HCT116 (cell line): ENCODE measurements at regions not wholly inside any gene's neighbourhood (a gene's known extent, or its start where the extent isn't known, plus 50 kb on each side); places are given as distances from the start of the nearest gene placed in this dataset.

ENCODE experiments used
- ATAC-seq: fragments of 200-7000 bp; cut with Tn5 transposase; 2 replicates; pipeline ENCODE4 v1.9.1; 2020; ENCODE audit warnings: mild to moderate bottlenecking, moderate library complexity
- BruUV-seq: library from RNA; stranded (reverse); fragments of 400-500 nt; replicated peaks from 2 replicates; lab custom pipeline; 2021; lab: Mats Ljungman, UMichigan
- CTCF ChIA-PET: fragments of 300-600 bp; sonication (Branson Sonifier 250); formaldehyde crosslinking; loops from one replicate; lab custom pipeline; 2021; ENCODE audit warnings: antibody characterized with exemption; lab: Charles Lee
- POLR2A ChIA-PET: fragments of 300-600, 350-600 bp; sonication (Branson Sonifier 250); formaldehyde crosslinking; loops from one replicate; lab custom pipeline; 2021; ENCODE audit warnings: antibody characterized with exemption; lab: Charles Lee
- RAD21 ChIA-PET, 2 experiments: fragments of 300-600 bp; sonication (Branson Sonifier 250); formaldehyde crosslinking; loops; one replicate each; lab custom pipeline; 2023; ENCODE audit warnings: low total read pairs in 2 of 2; ENCODE audit not compliant: uncharacterized antibody in 2 of 2, unreplicated experiment in 2 of 2, low non-redundant PET in 1 of 2; lab: Charles Lee
- DNase-seq: peaks from one replicate; pipeline ENCODE4 v3.0.0-alpha.2; 2010; ENCODE audit warnings: low read depth, low spot score
- H2AFZ ChIP-seq: fragments of 200-600 bp; shearing (Covaris generic), sonication (generic); 2 replicates; pipeline ENCODE4 v1.6.1; 2017; ENCODE audit warnings: low read depth, mixed run types, mixed read lengths, antibody characterized with exemption, low read length; ENCODE audit not compliant: poor library complexity, severe bottlenecking
- H3K27ac ChIP-seq: 2 replicates; pipeline ENCODE4 v1.5.1; 2012; ENCODE audit warnings: low read depth, low read length
- H3K27me3 ChIP-seq: fragments of 200-600 bp; sonication (generic); 2 replicates; pipeline ENCODE4 v1.6.1; 2016; ENCODE audit warnings: mixed run types, low read length, mixed read lengths; ENCODE audit not compliant: insufficient read depth
- H3K36me3 ChIP-seq, 2 experiments: fragments of 200-500 bp in 1 of 2; fragments of 200-600 bp in 1 of 2; sonication (Bioruptor generic) in 1 of 2; sonication (generic) in 1 of 2; 2 replicates each; pipeline versions ENCODE4 v1.5.1 to v1.6.1; 2014 to 2016; ENCODE audit warnings: low read length in 2 of 2, inconsistent platforms in 1 of 2, mixed read lengths in 1 of 2, mixed run types in 1 of 2; ENCODE audit not compliant: insufficient read depth in 2 of 2, control insufficient read depth in 1 of 2
- H3K4me1 ChIP-seq, 2 experiments: fragments of 200-600 bp in 1 of 2; sonication (generic) in 1 of 2; 2 replicates each; pipeline versions ENCODE4 v1.5.1 to v1.6.1; 2012 to 2017; ENCODE audit warnings: low read length in 2 of 2, inconsistent platforms in 1 of 2, mild to moderate bottlenecking in 1 of 2, mixed read lengths in 1 of 2, mixed run types in 1 of 2, moderate library complexity in 1 of 2; ENCODE audit not compliant: insufficient read depth in 2 of 2, control insufficient read depth in 1 of 2
- H3K4me2 ChIP-seq: fragments of 200-600 bp; sonication (generic); 2 replicates; pipeline ENCODE4 v1.6.1; 2017; ENCODE audit warnings: mixed run types, low read length, mixed read lengths
- H3K4me3 ChIP-seq, 2 experiments: fragments of 200-600 bp in 1 of 2; sonication (generic) in 1 of 2; replicated peaks in 1 of 2; 2 replicates each; pipeline ENCODE4 v1.5.1; 2011 to 2016; ENCODE audit warnings: low read length in 2 of 2, control low read depth in 1 of 2, low read depth in 1 of 2, mild to moderate bottlenecking in 1 of 2, mixed read lengths in 1 of 2, mixed run types in 1 of 2
- H3K79me2 ChIP-seq: fragments of 200-600 bp; sonication (generic); 2 replicates; pipeline ENCODE4 v1.6.1; 2017; ENCODE audit warnings: mild to moderate bottlenecking, mixed run types, low read length, moderate library complexity, mixed read lengths; ENCODE audit not compliant: insufficient read depth
- H3K9ac ChIP-seq: fragments of 200-600 bp; sonication (generic); 2 replicates; pipeline ENCODE4 v1.6.1; 2016; ENCODE audit warnings: low read length, mixed read lengths
- H3K9me2 ChIP-seq: fragments of 200-600 bp; sonication (generic), shearing (Covaris generic); 2 replicates; pipeline ENCODE4 v1.6.1; 2017; ENCODE audit warnings: mixed run types, mild to moderate bottlenecking, moderate library complexity; ENCODE audit not compliant: insufficient read depth
- H3K9me3 ChIP-seq, 2 experiments: fragments of 200-500 bp in 1 of 2; fragments of 200-600 bp in 1 of 2; sonication (Bioruptor generic) in 1 of 2; sonication (generic) in 1 of 2; 2 replicates each; pipeline ENCODE4 v1.6.1; 2014 to 2017; ENCODE audit warnings: low read length in 2 of 2, mixed read lengths in 2 of 2, inconsistent platforms in 1 of 2, low read depth in 1 of 2, mild to moderate bottlenecking in 1 of 2, mixed run types in 1 of 2, moderate library complexity in 1 of 2; ENCODE audit not compliant: control insufficient read depth in 1 of 2, insufficient read depth in 1 of 2
- H4K20me1 ChIP-seq: fragments of 200-600 bp; sonication (generic), shearing (Covaris generic); 2 replicates; pipeline ENCODE4 v1.6.1; 2017; ENCODE audit warnings: mixed run types, mild to moderate bottlenecking, moderate library complexity; ENCODE audit not compliant: insufficient read depth
- CBX3 ChIP-seq: IDR thresholded peaks from 2 replicates; pipeline ENCODE4 v1.6.1; 2012; ENCODE audit warnings: low read depth
- ELF1 ChIP-seq: IDR thresholded peaks from 2 replicates; pipeline ENCODE4 v1.6.1; 2012; ENCODE audit warnings: low read depth, borderline replicate concordance
- EZH2phosphoT487 ChIP-seq: fragments of 200-600 bp; IDR thresholded peaks from 2 replicates; pipeline ENCODE4 v1.6.1; 2018; ENCODE audit warnings: antibody characterized with exemption, borderline replicate concordance
- MAX ChIP-seq: IDR thresholded peaks from 2 replicates; pipeline ENCODE4 v1.6.1; 2012
- POLR2AphosphoS5 ChIP-seq: IDR thresholded peaks from 2 replicates; pipeline ENCODE4 v1.6.1; 2011; ENCODE audit warnings: mild to moderate bottlenecking, low read depth, low read length, moderate library complexity
- SP1 ChIP-seq: IDR thresholded peaks from 2 replicates; pipeline ENCODE4 v1.6.1; 2012; ENCODE audit warnings: low read depth
- ZBTB33 ChIP-seq: IDR thresholded peaks from 2 replicates; pipeline ENCODE4 v1.6.1; 2011; ENCODE audit warnings: mild to moderate bottlenecking, low read length, moderate library complexity; ENCODE audit not compliant: insufficient replicate concordance; ENCODE audit errors: extremely low read depth
- ZNF274 ChIP-seq: fragments of 200-500 bp; sonication (Bioruptor generic); IDR thresholded peaks from 2 replicates; pipeline ENCODE4 v1.6.1; 2014; ENCODE audit warnings: mild to moderate bottlenecking, low read depth, low read length, inconsistent platforms
- intact Hi-C: fragments of 100-400 bp; cut with micrococcal nuclease; formaldehyde crosslinking; loops from 2 replicates; pipeline ENCODE4 v1.10.0; 2022
- TF ChIP-seq, protein P1 (sequence below): IDR thresholded peaks from 2 replicates; pipeline ENCODE4 v1.6.1; 2012; ENCODE audit warnings: low read depth
- TF ChIP-seq, protein P2 (sequence below): IDR thresholded peaks from 2 replicates; pipeline ENCODE4 v1.6.1; 2012

- H3K36me3 ChIP-seq, result no peaks in the 10 kb centered on the region
- H3K4me2 ChIP-seq, result no peak overlapping the region
- no peak overlapping the region for H3K9ac ChIP-seq
- H3K9me3 ChIP-seq, result no peaks in the 10 kb centered on the region
- RAD21 ChIA-PET, result no interaction called here
- TF ChIP-seq EZH2phosphoT487 (no peak), CBX3 (no peak), SP1 (no peak)
- TF ChIP-seq, protein P1, sequence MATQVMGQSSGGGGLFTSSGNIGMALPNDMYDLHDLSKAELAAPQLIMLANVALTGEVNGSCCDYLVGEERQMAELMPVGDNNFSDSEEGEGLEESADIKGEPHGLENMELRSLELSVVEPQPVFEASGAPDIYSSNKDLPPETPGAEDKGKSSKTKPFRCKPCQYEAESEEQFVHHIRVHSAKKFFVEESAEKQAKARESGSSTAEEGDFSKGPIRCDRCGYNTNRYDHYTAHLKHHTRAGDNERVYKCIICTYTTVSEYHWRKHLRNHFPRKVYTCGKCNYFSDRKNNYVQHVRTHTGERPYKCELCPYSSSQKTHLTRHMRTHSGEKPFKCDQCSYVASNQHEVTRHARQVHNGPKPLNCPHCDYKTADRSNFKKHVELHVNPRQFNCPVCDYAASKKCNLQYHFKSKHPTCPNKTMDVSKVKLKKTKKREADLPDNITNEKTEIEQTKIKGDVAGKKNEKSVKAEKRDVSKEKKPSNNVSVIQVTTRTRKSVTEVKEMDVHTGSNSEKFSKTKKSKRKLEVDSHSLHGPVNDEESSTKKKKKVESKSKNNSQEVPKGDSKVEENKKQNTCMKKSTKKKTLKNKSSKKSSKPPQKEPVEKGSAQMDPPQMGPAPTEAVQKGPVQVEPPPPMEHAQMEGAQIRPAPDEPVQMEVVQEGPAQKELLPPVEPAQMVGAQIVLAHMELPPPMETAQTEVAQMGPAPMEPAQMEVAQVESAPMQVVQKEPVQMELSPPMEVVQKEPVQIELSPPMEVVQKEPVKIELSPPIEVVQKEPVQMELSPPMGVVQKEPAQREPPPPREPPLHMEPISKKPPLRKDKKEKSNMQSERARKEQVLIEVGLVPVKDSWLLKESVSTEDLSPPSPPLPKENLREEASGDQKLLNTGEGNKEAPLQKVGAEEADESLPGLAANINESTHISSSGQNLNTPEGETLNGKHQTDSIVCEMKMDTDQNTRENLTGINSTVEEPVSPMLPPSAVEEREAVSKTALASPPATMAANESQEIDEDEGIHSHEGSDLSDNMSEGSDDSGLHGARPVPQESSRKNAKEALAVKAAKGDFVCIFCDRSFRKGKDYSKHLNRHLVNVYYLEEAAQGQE, result no peak
- H3K27me3 ChIP-seq, result no peaks in the 10 kb centered on the region
- no peak overlapping the region for H2AFZ ChIP-seq
- POLR2A ChIA-PET, result no interaction called here
- H3K4me1 ChIP-seq, result no peaks in the 10 kb centered on the region
- no peak overlapping the region for H3K27ac ChIP-seq
- intact Hi-C loops, result no loop called here
- ATAC-seq, result no peak
- no peaks in the 10 kb centered on the region for H4K20me1 ChIP-seq
- CTCF ChIA-PET, result no interaction called here
- no TSS peak for BruUV-seq
- no peak for DNase-seq
- no peak overlapping the region for H3K4me3 ChIP-seq
- H3K9me2 ChIP-seq, result no peaks in the 10 kb centered on the region
- no peaks in the 10 kb centered on the region for H3K79me2 ChIP-seq
These were observed 1363.6 kb upstream of the CHAC2 start for GRCh38 chr2:52404046-52404445.

GRCh38 chr2:52402128-52402527 lies 1365.5 kb upstream of the CHAC2 start:
- Histone ChIP-seq H3K9me2 (no peaks in the 10 kb centered on the region), H3K9me3 (no peaks in the 10 kb centered on the region), H3K4me1 (no peaks in the 10 kb centered on the region), H3K9ac (no peak overlapping the region), H3K36me3 (no peaks in the 10 kb centered on the region), H3K4me2 (no peak overlapping the region), H3K79me2 (no peaks in the 10 kb centered on the region), H3K27ac (no peak overlapping the region), H4K20me1 (no peaks in the 10 kb centered on the region), H3K4me3 (no peak overlapping the region), H2AFZ (no peak overlapping the region), H3K27me3 (no peaks in the 10 kb centered on the region)
- CTCF ChIA-PET, result no interaction called here
- POLR2A ChIA-PET, result no interaction called here
- no peak for DNase-seq
- RAD21 ChIA-PET, result no interaction called here
- intact Hi-C loops, result no loop called here
- no TSS peak for BruUV-seq
- ATAC-seq, result no peak
- TF ChIP-seq POLR2AphosphoS5 (no peak), ELF1 (no peak), MAX (no peak), ZNF274 (no peak), ZBTB33 (no peak), SP1 (no peak)
- TF ChIP-seq, protein P2, sequence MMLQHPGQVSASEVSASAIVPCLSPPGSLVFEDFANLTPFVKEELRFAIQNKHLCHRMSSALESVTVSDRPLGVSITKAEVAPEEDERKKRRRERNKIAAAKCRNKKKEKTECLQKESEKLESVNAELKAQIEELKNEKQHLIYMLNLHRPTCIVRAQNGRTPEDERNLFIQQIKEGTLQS, result no peak
- TF ChIP-seq, protein P1, result no peak
